Neural cell (in vitro differentiated cells): ENCODE measurements at regions not wholly inside any gene's neighbourhood (a gene's known extent, or its start where the extent isn't known, plus 50 kb on each side); places are given as distances from the start of the nearest gene placed in this dataset.

Experiments used
- H2AFZ ChIP-seq: fragments of 200-600, 300-800 bp; sonication (generic), shearing (Covaris generic); 2 replicates; pipeline ENCODE4 v1.6.0; 2014; ENCODE audit warnings: low read depth, mild to moderate bottlenecking, antibody characterized with exemption, low read length, moderate library complexity
- H3F3A ChIP-seq: fragments of 200-600 bp; shearing (Covaris generic); 2 replicates; pipeline ENCODE4 v1.6.1; 2016; ENCODE audit warnings: mild to moderate bottlenecking, moderate library complexity, mixed read lengths, antibody characterized with exemption, low read length; ENCODE audit not compliant: insufficient read depth, poor library complexity, severe bottlenecking
- H3K27ac ChIP-seq: fragments of 200-600, 300-800 bp; sonication (generic), shearing (Covaris generic); 2 replicates; pipeline ENCODE4 v1.5.1; 2014; ENCODE audit warnings: mild to moderate bottlenecking, low read length, moderate library complexity
- H3K27me3 ChIP-seq: fragments of 300-800, 200-600 bp; sonication (generic), shearing (Covaris generic); 2 replicates; pipeline ENCODE4 v1.6.0; 2014; ENCODE audit warnings: mild to moderate bottlenecking, low read depth, low read length, moderate library complexity; ENCODE audit not compliant: insufficient read depth
- H3K36me3 ChIP-seq: fragments of 300-800, 200-600 bp; sonication (generic), shearing (Covaris generic); 2 replicates; pipeline ENCODE4 v1.5.1; 2014; ENCODE audit warnings: mild to moderate bottlenecking, antibody characterized with exemption, low read length, moderate library complexity; ENCODE audit not compliant: insufficient read depth
- H3K4me2 ChIP-seq: fragments of 300-800, 200-600 bp; sonication (generic), shearing (Covaris generic); 2 replicates; pipeline ENCODE4 v1.6.0; 2014; ENCODE audit warnings: mild to moderate bottlenecking, low read length
- H3K4me3 ChIP-seq: fragments of 300-800, 200-600 bp; sonication (generic), shearing (Covaris generic); 2 replicates; pipeline ENCODE4 v1.5.1; 2014; ENCODE audit warnings: mild to moderate bottlenecking, low read length, moderate library complexity
- H3K79me2 ChIP-seq: fragments of 200-600 bp; shearing (Covaris generic); replicated peaks from 2 replicates; pipeline ENCODE4 v1.6.0; 2014; ENCODE audit warnings: mild to moderate bottlenecking, low read length, moderate library complexity; ENCODE audit not compliant: insufficient read depth
- H3K9ac ChIP-seq: fragments of 300-800, 200-600 bp; sonication (generic), shearing (Covaris generic); 2 replicates; pipeline ENCODE4 v1.6.1; 2016; ENCODE audit warnings: mild to moderate bottlenecking, low read length, mixed read lengths
- H3K9me2 ChIP-seq: fragments of 200-600 bp; shearing (Covaris generic); 2 replicates; pipeline ENCODE4 v1.6.1; 2016; ENCODE audit warnings: mild to moderate bottlenecking, low read length, mixed read lengths; ENCODE audit not compliant: insufficient read depth
- H3K9me3 ChIP-seq: fragments of 200-600, 300-800 bp; sonication (generic), shearing (Covaris generic); 2 replicates; pipeline ENCODE4 v1.6.1; 2016; ENCODE audit warnings: mild to moderate bottlenecking, mixed run types, low read length, moderate library complexity, mixed read lengths
- H4K20me1 ChIP-seq: fragments of 200-600 bp; shearing (Covaris generic); 2 replicates; pipeline ENCODE4 v1.6.1; 2016; ENCODE audit warnings: mild to moderate bottlenecking, mixed run types; ENCODE audit not compliant: insufficient read depth
- EP300 ChIP-seq: fragments of 450-650 bp; conservative IDR thresholded peaks from 2 replicates; pipeline ENCODE4 v1.6.1; 2014; ENCODE audit warnings: antibody characterized with exemption, mild to moderate bottlenecking, moderate library complexity; ENCODE audit not compliant: poor library complexity, severe bottlenecking
- EZH2 ChIP-seq: fragments of 200-600, 300-800 bp; shearing (Covaris generic), sonication (generic); IDR thresholded peaks from 2 replicates; pipeline ENCODE4 v1.6.1; 2014; ENCODE audit warnings: antibody characterized with exemption, low read length, borderline replicate concordance, mild to moderate bottlenecking; ENCODE audit not compliant: insufficient read depth, poor library complexity, severe bottlenecking
- MXI1 ChIP-seq: fragments of 450-650 bp; conservative IDR thresholded peaks from 2 replicates; pipeline ENCODE4 v1.6.1; 2014; ENCODE audit warnings: antibody characterized with exemption, mild to moderate bottlenecking; ENCODE audit not compliant: poor library complexity, severe bottlenecking
- POLR2AphosphoS5 ChIP-seq: IDR thresholded peaks from 2 replicates; pipeline ENCODE4 v1.6.1; 2012
- RAD21 ChIP-seq: fragments of 450-650 bp; conservative IDR thresholded peaks from 2 replicates; pipeline ENCODE4 v1.6.1; 2014; ENCODE audit warnings: antibody characterized with exemption, mild to moderate bottlenecking, moderate library complexity
- REST ChIP-seq: IDR thresholded peaks from 2 replicates; pipeline ENCODE4 v1.6.1; 2012; ENCODE audit warnings: borderline replicate concordance
- SMC3 ChIP-seq: fragments of 450-650 bp; conservative IDR thresholded peaks from 2 replicates; pipeline ENCODE4 v1.6.1; 2014; ENCODE audit warnings: antibody characterized with exemption, mild to moderate bottlenecking, moderate library complexity; ENCODE audit not compliant: poor library complexity
- TAF1 ChIP-seq: IDR thresholded peaks from 2 replicates; pipeline ENCODE4 v1.6.1; 2012; ENCODE audit warnings: low read depth
- TF ChIP-seq, protein P1 (sequence below): fragments of 450-650 bp; IDR thresholded peaks from 2 replicates; pipeline ENCODE4 v1.5.1; 2014; ENCODE audit warnings: antibody characterized with exemption, mild to moderate bottlenecking, moderate library complexity; ENCODE audit not compliant: poor library complexity, severe bottlenecking

DNA sequence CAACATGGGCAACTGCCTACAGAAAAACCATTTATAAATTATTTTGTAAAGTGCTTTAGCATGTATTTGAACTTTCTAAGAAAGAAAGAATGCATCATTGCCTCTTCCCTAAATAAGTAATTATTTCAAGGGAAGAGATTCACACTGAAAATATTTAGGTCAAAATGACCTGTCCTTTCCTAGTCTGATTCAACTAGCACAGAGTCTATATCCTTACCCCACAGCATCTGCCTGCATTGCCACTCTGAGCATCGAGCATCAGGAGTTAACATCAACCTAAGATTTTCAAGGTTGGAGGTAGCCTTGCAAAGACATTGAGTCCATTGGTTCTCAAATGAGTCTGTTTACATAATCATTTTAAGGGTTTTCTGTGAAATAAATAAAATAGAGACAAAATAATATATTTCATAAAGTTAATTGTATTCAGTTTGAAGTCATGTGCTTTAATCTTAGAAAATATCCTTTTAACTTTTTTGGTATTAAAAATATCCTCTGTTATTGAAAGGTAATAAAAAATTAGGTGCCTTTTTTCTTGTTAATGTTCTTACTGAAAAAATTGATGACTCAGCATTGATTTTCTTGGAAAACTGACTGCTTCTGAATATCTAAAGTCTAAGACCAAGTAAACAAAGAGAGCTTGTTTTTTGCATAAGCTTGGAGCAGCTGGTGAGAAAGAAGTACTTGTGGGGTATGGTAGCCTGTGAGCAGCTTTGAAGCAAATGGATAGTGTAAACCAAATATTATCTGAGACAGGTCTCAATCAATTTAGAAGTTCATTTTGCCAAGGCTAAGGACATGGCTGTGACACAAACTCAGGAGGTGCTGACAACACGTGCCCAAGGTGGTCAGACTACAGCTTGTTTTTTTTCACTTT, 269.0 kb upstream of the CLEC14A start:
- no peaks in the 10 kb centered on the region for H3F3A ChIP-seq
- no peak overlapping the region for H2AFZ ChIP-seq
- no peaks in the 10 kb centered on the region for H3K9me2 ChIP-seq
- H3K9me3 ChIP-seq, result no peaks in the 10 kb centered on the region
- H3K4me2 ChIP-seq, result no peak overlapping the region
- TF ChIP-seq RAD21, result no peak
- no peak for TF ChIP-seq SMC3
- H4K20me1 ChIP-seq, result no peaks in the 10 kb centered on the region
- H3K79me2 ChIP-seq, result no peaks in the 10 kb centered on the region
- no peak overlapping the region for H3K9ac ChIP-seq
- no peaks in the 10 kb centered on the region for H3K27me3 ChIP-seq
- H3K4me3 ChIP-seq, result no peak overlapping the region
- no peaks in the 10 kb centered on the region for H3K36me3 ChIP-seq
- peak overlapping the region; percentile 73 for H3K27ac ChIP-seq

DNA sequence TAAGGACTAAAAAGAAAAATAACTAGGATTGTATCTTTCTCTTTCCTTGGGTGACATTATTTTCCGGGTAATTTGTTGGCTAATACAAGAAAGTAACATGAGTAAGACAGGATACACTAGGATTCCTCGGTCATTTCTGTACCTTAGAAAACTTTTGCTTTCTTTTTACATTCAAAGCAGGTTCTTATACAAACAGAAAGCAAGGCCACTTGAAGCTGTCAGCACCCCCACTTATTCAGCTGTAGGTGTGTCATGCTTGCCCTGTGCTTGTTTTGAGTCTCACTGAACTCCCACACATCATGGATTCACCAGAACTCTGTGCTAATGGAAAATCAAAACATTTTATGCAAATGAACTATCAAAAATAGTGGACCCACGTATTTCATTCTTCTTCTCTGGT, 266.8 kb upstream of the CLEC14A start:
- TF ChIP-seq, protein P1, sequence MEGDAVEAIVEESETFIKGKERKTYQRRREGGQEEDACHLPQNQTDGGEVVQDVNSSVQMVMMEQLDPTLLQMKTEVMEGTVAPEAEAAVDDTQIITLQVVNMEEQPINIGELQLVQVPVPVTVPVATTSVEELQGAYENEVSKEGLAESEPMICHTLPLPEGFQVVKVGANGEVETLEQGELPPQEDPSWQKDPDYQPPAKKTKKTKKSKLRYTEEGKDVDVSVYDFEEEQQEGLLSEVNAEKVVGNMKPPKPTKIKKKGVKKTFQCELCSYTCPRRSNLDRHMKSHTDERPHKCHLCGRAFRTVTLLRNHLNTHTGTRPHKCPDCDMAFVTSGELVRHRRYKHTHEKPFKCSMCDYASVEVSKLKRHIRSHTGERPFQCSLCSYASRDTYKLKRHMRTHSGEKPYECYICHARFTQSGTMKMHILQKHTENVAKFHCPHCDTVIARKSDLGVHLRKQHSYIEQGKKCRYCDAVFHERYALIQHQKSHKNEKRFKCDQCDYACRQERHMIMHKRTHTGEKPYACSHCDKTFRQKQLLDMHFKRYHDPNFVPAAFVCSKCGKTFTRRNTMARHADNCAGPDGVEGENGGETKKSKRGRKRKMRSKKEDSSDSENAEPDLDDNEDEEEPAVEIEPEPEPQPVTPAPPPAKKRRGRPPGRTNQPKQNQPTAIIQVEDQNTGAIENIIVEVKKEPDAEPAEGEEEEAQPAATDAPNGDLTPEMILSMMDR, result no peak
- TF ChIP-seq MXI1, result no peak

DNA sequence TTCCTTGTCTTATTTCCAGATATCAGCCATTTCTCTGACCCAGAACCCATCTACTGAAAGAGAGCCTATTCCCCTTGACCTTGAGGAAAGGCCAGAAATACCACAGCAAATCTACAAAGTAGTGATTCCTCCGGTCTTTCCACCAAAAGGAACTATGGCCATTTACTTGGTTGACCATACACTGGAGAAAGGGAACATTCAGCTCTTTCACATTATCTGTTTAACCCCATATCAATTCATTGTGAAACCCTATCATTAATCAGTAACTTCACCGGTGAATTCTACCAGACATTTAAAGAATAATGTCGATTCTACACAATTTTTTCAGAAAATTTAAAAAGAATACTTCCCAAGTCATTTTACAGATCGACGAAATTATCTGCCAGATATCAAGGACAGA, 265.7 kb upstream of the CLEC14A start:
- Histone ChIP-seq H3K4me3 (no peak overlapping the region), H3K9me2 (no peaks in the 10 kb centered on the region)

More for the DNA sequence above, 266.8 kb upstream of the CLEC14A start:
- no peaks in the 10 kb centered on the region for H4K20me1 ChIP-seq
- no peak overlapping the region for H3K4me3 ChIP-seq
- H3K9me3 ChIP-seq, result no peaks in the 10 kb centered on the region
- H3K9me2 ChIP-seq, result no peaks in the 10 kb centered on the region
- no peaks in the 10 kb centered on the region for H3K79me2 ChIP-seq
- no peak overlapping the region for H3K4me2 ChIP-seq
- no peaks in the 10 kb centered on the region for H3K27me3 ChIP-seq
- no peak overlapping the region for H2AFZ ChIP-seq
- H3K9ac ChIP-seq, result no peak overlapping the region
- no peaks in the 10 kb centered on the region for H3F3A ChIP-seq
- H3K36me3 ChIP-seq, result no peaks in the 10 kb centered on the region
- H3K27ac ChIP-seq, result no peak overlapping the region

More for the DNA sequence above, 265.7 kb upstream of the CLEC14A start:
- H2AFZ ChIP-seq, result no peak overlapping the region
- H3K9ac ChIP-seq, result no peak overlapping the region
- TF ChIP-seq TAF1 (no peak), RAD21 (no peak), REST (no peak), MXI1 (no peak), EZH2 (no peak), POLR2AphosphoS5 (no peak), SMC3 (no peak), EP300 (no peak)
- TF ChIP-seq, protein P1, result no peak
- H3K9me3 ChIP-seq, result no peaks in the 10 kb centered on the region
- no peaks in the 10 kb centered on the region for H3K79me2 ChIP-seq
- no peak overlapping the region for H3K27ac ChIP-seq
- H3K36me3 ChIP-seq, result no peaks in the 10 kb centered on the region
- no peaks in the 10 kb centered on the region for H3K27me3 ChIP-seq
- no peaks in the 10 kb centered on the region for H3F3A ChIP-seq
- H4K20me1 ChIP-seq, result no peaks in the 10 kb centered on the region
- H3K4me2 ChIP-seq, result no peak overlapping the region
